ENCODE measurements at regions not wholly inside any gene's neighbourhood (a gene's known extent, or its start where the extent isn't known, plus 50 kb on each side); places are given as distances from the start of the nearest gene placed in this dataset.

DNA sequence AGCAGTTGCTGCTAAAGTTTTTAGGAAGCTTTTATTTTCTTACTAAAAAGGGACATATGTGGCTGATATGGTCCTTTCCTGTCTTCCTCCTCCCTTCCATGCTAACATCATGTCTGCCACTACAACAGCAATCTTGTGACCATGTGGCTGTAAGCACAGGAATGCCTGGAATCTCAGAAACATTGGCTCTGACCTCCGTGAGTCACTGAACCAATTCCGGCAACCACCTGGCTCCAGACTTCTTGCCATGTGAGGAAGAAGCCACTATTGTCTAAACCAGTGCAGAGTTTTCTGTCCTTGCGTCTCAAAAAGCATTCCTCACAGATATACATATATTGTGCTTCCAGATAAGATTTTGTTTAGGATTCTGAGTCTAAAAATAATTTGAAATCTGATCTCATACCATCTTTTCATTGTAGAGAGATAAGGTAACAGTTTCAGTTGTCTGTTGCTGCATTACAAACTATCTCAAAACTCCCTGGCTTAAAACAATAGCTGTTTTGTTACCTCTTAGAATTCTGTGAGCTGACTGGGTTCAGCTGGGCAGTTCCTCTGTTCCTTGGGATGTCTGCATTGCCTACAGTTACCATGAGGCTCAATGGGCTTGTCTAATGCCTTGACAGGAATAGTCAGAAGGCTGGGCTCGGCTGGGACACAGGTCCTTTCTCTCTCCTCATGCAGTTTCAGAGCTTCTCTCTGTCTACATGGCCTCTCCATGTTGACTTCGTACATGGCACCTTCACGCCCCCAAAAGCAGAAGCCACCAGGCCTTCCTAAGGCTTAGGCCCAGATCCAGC is 77.3 kb upstream of the MAGI1 start:
- TF ChIP-seq, protein P1, sequence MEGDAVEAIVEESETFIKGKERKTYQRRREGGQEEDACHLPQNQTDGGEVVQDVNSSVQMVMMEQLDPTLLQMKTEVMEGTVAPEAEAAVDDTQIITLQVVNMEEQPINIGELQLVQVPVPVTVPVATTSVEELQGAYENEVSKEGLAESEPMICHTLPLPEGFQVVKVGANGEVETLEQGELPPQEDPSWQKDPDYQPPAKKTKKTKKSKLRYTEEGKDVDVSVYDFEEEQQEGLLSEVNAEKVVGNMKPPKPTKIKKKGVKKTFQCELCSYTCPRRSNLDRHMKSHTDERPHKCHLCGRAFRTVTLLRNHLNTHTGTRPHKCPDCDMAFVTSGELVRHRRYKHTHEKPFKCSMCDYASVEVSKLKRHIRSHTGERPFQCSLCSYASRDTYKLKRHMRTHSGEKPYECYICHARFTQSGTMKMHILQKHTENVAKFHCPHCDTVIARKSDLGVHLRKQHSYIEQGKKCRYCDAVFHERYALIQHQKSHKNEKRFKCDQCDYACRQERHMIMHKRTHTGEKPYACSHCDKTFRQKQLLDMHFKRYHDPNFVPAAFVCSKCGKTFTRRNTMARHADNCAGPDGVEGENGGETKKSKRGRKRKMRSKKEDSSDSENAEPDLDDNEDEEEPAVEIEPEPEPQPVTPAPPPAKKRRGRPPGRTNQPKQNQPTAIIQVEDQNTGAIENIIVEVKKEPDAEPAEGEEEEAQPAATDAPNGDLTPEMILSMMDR (IDR thresholded peaks at IDR 0.05) = no peak
- TF ChIP-seq POLR2A (IDR thresholded peaks at IDR 0.05) = no peak

Measured in tibial nerve (tissue), 3 donors.